ENCODE measurements at regions not wholly inside any gene's neighbourhood (a gene's known extent, or its start where the extent isn't known, plus 50 kb on each side); places are given as distances from the start of the nearest gene placed in this dataset.

- TF ChIP-seq EZH2 (IDR thresholded peaks at IDR 0.05; ENCODE audit: low read depth) = no peak
- TF ChIP-seq, protein P1, sequence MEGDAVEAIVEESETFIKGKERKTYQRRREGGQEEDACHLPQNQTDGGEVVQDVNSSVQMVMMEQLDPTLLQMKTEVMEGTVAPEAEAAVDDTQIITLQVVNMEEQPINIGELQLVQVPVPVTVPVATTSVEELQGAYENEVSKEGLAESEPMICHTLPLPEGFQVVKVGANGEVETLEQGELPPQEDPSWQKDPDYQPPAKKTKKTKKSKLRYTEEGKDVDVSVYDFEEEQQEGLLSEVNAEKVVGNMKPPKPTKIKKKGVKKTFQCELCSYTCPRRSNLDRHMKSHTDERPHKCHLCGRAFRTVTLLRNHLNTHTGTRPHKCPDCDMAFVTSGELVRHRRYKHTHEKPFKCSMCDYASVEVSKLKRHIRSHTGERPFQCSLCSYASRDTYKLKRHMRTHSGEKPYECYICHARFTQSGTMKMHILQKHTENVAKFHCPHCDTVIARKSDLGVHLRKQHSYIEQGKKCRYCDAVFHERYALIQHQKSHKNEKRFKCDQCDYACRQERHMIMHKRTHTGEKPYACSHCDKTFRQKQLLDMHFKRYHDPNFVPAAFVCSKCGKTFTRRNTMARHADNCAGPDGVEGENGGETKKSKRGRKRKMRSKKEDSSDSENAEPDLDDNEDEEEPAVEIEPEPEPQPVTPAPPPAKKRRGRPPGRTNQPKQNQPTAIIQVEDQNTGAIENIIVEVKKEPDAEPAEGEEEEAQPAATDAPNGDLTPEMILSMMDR (conservative IDR thresholded peaks at IDR 0.05) = no peak
Observed at GRCh38 chr17:83152745-83153611, 73.6 kb downstream of the METRNL start.

All from PC-9 (cell line).